ENCODE measurements at regions not wholly inside any gene's neighbourhood (a gene's known extent, or its start where the extent isn't known, plus 50 kb on each side); places are given as distances from the start of the nearest gene placed in this dataset.

DNA sequence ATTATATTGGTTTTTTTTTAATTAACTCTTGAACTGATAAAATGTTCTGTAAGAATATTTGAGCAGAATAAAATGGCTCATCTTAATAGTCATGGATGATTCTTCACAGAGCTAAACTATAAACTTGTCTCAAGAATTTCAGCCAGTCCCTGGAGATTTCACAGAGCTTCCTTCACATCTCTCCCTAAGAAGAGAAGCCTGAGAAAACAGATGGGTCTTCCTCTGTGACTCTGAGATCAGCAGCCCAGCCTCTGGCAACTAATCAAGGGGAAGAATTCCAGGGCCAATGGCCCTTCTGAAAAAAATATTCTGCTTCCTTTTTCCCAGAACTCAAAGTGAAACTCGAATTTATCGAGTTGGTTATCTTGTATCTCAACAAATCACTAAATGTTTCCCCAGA, 122.2 kb upstream of the ITGA1 start:
- POLR2A ChIA-PET = no interaction called here
- CTCF ChIA-PET = no interaction called here

DNA sequence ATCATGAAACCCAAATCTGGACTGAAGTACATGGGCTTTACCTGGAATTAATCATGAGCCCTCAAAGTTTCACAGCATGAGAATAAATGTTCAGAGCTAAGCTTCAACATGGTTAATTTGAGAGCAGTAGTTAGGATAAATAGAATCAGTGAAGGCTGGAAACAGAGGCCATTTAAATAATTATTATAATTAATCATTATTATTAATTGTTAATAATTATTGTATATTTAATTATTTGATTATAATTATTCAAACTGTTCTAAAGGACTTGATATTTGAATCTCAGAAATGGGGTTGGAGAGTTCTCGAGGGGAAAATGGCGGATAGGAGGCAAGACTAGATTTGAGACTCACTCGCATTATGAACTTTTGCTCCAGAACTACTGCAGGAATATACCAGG, 119.6 kb upstream of the ITGA1 start:
- POLR2A ChIA-PET = no interaction called here
- CTCF ChIA-PET = no interaction called here

DNA sequence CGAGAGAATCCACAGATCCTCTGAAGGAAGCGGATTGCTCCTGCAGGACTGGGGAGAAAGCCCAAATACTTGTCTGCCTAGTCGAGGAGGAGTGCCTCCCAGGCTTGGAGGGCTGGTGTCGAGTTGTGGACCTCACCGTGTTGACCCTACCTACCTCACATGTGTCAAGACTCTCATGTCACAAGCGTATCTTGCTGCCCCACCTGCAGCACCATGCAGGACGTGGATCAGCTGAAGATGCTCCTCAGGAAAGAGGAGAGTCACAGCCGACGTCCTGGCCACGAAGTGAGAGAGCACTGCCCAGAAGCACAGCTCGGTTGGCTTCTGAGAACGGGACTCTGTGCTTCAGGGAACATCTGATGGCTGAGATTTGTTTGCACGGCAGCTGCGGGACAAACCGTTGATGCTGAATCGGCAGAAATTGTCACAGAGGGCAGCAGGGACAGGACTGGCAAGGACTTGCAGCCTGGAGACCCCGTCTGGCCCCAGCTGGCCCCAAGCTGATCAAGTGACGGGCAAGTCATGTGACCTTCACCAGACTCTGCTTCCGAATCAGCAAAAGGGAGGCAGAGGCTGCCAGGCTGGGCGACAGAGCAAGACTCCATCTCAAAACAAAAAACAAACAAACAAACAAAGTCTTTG, 119.1 kb upstream of the ITGA1 start:
- ChIA-PET CTCF (no interaction called here), POLR2A (no interaction called here)

DNA sequence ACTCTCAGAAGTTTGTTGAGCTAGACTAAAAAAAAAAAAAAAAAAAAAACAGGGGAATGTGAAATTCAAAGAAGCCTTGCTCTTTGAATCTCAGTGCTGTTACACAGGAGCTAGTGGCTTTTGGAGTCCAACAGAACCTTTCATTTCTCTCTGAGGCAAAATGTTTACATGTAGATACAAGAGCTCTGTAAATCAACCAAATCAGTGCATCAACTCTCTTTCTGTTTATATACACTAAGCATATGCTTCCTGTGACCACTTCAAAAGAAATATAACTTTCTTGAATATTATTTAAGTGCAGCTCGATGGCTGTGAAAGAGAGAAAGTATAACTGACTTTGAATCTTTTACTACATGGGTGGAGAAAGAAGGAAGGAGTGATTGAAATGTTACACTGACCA, 115.3 kb upstream of the ITGA1 start:
- CTCF ChIA-PET = no interaction called here
- POLR2A ChIA-PET = no interaction called here

DNA sequence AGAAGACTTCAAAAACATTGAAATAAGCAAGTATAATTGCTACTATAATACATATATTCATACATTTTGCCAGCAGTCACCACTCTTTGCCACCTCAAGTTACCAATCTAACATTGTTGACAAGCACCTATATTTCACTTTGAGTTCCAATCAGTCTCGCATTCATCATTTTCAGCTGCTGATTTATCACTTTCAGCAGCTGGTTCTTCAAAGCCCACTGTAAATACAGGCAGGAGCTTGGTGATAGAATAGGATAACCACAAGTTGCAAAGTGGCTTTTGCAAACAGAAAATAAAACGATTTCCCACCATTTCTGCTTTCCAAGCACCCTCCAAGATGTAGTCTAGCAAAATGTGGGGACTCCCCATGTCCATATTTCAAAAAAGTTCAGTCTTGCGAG, 114.2 kb upstream of the ITGA1 start:
- CTCF ChIA-PET = no interaction called here
- POLR2A ChIA-PET = no interaction called here

DNA sequence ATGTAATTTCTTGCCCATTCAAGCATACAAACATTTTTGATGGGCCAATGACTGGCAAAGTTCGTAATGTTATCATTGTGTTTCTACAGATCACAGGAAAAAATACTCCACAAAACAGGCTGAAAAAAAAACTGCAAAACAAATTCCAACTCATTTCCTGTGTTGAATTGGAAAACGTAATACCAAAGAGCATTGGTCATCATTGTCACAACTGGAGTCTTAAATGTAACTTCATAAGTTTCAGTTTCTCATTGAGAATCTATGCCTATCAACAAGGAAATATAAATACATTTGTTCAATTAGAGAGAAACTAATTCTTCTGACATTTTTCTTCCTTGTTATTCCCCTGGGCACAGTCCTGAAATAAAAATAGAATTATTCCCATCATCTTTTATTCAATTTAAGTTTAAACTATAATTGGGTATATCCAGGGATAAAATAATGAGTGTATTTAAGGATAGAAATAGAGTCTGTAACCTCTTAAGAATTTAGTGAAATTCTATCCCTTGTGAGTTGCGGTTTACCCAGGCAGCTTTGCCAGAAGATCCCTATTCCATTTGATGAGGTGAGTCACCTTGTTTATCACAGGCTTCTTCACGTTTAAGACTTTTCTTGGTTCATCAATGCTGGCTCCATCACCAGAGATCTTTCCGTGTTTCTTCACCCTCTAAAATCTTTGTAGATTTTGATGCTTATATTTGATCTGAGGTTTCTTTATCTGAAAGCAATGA, 112.7 kb upstream of the ITGA1 start:
- ChIA-PET POLR2A (no interaction called here), CTCF (no interaction called here)

DNA sequence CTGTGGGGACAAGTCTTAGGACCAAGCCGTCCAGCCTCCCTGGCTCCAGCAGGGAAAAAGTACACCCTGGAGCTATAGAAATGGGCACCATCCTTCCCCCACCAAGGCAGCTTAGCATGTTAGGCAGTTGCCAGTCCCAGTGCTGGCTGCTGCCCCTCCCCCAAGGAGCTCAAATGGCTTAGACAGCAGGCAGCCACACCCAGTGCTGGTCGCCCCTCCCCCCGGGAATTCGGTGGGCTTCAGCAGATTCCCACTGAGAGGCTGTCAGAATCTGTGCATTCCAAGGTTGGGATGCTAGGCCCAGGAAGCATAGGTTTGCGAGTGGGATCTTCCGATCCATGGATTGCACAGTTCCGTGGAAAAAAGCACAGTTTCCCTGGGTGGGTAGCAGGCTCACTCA, 105.2 kb upstream of the ITGA1 start:
- POLR2A ChIA-PET = no interaction called here
- CTCF ChIA-PET = no interaction called here

DNA sequence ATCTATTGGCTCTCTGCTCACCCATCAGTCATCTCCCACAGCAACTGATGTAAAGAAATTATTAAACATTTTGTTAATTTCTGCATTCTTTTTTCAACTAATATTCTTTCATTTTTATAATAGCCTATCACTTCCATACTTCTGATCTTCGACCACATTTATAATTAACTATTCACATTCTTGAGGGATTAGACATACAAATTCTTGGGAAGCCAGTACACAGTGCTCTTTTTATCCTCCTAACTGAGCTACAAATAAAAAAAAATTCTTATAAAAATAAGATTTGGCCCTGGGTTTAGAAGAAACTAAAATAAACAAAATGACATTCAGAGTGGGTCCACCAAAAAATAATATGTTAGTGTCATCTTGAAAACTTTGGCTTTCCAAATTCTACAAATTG, 103.7 kb upstream of the ITGA1 start:
- ChIA-PET POLR2A (no interaction called here), CTCF (no interaction called here)

DNA sequence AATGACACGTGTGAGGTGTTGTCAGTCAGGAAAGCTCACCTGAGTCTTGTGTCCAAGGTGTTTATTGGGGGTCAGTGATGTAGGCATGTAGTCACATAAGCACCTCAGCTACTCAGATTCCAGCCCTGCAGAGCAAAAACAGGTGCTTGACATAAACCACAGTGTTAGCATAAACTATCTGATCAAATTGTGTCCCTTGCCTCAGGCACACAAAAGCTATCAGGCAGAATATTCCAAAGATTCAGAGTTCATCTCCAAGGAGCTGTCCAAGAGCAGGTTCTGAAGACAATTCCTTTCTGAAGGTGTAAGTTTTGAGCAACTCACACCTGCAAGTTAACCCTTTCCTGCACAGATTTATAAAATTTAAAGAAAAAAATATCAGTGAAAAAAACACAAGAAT, 102.2 kb upstream of the ITGA1 start:
- CTCF ChIA-PET = no interaction called here
- POLR2A ChIA-PET = no interaction called here

DNA sequence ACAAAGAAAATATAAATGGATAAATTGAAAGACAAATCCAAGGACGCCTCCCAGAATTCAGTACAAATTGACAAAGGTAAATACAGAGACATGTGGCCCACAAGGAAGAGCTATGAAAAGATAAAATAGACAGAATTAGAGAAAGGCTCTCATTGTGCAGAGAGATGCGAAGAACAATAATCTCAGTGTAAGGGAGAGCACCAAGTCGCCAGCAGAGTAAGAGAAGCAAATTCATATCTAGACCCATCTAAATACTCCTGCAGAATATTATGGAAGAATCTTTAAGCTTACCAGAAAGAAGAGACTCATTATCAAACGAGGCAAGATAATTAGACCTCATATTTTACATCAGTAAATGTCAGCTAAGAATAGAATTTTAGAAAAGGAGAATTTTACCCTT, 101.7 kb upstream of the ITGA1 start:
- POLR2A ChIA-PET = no interaction called here
- CTCF ChIA-PET = no interaction called here

DNA sequence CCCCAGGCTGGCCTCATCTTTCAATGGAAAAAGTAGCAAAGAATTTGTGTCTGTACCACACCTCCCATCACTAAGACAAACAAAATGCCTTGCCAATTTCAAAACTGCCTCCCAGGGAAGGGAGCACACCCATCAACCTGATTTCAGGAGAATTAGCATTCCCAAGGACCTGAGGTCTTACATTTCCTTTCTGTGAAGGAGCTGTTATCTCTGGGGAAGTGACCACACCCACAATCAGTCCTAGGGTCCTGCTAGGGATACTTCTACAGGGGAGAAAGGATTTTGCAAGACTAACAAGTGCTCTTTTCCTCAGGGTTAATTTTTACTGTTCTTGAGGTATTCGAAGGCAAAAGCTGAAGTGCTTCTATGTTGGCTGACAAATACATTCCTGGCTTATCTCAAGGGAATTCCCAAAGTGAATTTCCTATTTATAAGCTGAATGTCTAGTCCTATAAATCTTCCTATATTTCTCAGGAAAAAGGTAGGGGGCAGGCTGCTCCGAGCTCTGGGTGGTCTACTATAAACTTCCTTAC, 97.4 kb upstream of the ITGA1 start:
- CTCF ChIA-PET = no interaction called here

DNA sequence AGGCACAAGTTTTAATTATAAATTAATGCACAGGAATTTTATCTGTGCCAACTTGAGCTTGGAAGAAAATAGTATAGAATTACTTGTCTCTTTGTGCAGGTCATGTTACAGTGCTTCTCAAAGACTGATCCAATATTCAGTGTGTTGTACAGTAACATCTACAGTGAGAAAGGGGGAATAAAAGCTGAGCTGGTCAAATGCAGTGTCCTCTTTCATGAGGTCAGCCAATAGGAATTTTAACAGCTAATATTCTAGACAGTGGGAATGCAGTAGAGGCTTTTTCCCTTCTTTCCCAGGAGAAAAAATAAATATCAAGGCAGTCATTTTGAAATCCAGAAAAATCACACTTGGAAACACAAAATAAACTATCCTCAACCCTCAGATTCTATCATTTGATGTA, 95.7 kb upstream of the ITGA1 start:
- CTCF ChIA-PET = no interaction called here
- POLR2A ChIA-PET = no interaction called here

More for the DNA sequence above, 97.4 kb upstream of the ITGA1 start:
- POLR2A ChIA-PET = no interaction called here

DNA sequence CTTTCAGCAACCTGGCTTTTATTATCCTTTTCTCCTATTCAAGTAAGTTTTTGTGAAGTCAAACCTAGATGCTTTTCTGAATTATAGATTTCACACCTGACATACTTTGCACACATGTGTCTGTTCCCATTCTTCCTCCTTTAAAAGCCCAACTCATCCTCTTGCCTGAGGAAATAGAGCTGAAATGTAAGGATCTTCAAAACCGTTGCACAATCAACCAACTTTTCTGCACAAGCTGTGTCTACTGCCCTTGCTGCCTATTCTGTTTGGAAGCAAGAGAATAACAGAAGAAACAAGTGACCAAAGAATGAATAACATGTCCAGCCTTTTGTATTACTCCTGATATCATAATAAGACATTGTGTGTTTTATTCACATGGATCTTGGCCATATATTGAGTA, 95.1 kb upstream of the ITGA1 start:
- POLR2A ChIA-PET = no interaction called here
- CTCF ChIA-PET = interaction anchor here (0.8 to 1.6 kb wide), 2 partner anchors 107 to 256 kb away, joined by 3 to 4 read pairs; no protein-coding TSS in a partner anchor

DNA sequence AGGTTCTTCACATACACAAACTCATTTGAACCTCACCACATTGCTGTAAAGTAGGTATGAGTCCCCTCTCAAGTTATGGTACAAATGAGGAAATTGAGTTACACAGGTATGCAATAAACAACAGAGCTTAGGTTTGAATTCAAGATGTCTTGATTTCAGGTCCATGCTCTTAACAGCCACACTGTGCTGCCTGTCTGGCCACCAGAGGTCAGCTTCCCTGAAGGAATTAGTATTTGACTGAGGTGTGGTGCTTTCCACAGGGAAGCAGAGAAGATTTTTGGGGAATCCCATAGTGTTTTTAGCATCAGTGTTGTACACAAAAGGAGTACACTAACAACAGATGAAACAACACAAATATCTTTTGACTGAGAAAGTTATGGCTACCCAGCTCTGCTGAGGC, 94.4 kb upstream of the ITGA1 start:
- CTCF ChIA-PET = interaction anchor here (0.8 to 1.6 kb wide), 2 partner anchors 106 to 256 kb away, joined by 3 to 4 read pairs; no protein-coding TSS in a partner anchor
- POLR2A ChIA-PET = no interaction called here

DNA sequence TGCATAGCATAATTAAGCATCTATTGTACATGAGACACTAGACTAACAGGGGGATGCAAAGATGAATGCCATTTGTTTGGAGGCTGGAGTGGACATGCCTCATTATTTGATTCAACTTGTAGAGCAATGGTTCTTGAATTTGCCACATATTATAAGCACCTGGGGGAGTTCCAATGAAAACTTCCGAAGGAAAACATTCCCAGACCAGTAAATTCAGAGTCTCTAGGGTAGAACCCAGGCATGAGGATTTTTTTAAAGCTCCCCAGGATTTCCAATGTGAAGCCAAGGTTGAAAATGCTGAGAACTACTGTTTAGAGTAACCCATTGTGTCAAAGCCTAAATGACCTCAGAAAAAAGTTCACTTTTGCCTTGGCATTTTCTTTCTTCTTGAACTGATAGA, 93.9 kb upstream of the ITGA1 start:
- CTCF ChIA-PET = interaction anchor here (1.6 kb wide), 1 partner anchor 255 kb away, joined by 4 read pairs; no protein-coding TSS in a partner anchor
- POLR2A ChIA-PET = no interaction called here

DNA sequence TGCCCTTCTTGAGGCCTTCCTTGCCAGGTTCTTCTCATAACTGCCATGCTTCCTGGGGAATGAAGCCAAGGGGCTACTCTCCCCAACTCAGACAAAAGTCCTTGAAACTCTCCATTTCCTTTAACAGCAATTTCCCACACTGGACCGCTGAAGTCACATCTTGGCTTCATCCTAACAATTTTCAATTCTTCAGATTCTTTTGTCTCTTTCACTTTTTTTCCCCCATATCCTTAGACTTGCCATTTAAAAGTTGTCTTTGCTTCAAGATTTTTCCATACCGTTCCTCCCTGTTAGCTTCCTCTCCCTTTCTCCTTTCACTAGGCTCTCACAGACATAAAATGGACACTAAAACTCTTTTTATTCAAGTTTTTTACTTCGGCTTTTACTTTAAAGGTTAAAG, 93.1 kb upstream of the ITGA1 start:
- POLR2A ChIA-PET = no interaction called here
- CTCF ChIA-PET = no interaction called here

DNA sequence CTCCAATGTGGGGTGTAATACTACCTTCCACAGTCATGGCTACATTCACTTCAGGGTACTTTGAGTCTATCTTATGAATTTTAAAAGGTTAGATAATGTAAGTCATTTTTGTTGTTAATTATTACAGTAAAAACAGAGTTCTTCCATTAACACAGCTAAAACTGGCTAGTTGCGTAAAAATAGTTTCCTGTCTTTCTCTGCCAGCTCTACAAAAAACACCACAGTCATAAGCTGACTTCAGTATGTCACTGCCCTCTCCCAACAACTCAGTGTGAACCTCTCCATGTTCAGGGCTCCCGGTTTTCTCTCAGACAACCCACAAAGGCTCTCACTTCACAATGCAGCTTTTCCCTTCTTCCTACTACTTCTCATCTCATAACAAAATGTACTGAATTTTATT, 84.8 kb upstream of the ITGA1 start:
- CTCF ChIA-PET = no interaction called here
- POLR2A ChIA-PET = no interaction called here

DNA sequence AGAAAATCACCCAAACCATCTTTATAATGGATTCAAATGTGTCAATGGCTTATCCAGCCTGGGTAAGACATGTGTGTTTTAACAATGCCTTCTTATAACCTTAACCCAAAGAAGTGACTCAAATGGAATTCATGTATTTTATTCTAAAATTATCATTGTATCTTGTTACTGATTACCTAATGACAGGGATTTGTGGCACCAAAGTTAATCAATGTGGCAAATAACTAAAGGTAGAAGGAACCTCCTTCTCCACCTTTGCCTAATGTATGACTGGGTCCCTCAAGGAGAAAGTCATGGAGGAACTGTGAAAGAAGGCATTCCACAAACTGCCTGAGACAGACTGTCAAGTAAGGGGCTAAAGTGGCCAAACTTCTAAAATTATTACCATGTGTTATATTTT, 84.4 kb upstream of the ITGA1 start:
- CTCF ChIA-PET = no interaction called here
- POLR2A ChIA-PET = no interaction called here

DNA sequence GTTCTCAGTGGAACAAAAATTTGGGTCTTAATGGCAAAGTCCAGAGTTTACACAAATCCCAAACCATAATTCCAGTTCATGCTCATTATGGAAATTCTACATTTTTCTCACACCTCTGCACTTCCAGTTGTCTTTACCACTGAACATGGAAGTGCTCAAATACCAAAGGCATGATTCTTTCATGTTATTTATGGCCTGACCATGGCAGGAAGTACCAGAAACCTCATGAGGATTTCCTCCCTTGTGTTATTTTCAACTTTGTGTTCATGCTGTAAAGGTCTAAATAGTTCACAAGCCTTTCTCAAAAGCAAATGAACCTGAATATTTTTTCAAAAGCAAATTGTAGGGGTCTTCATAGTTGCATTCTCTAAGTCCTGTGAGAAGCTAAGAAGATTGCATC, 82.0 kb upstream of the ITGA1 start:
- POLR2A ChIA-PET = interaction anchor here (0.5 kb wide), 1 partner anchor 65 kb away, joined by 5 read pairs; no protein-coding TSS in a partner anchor
- CTCF ChIA-PET = no interaction called here

DNA sequence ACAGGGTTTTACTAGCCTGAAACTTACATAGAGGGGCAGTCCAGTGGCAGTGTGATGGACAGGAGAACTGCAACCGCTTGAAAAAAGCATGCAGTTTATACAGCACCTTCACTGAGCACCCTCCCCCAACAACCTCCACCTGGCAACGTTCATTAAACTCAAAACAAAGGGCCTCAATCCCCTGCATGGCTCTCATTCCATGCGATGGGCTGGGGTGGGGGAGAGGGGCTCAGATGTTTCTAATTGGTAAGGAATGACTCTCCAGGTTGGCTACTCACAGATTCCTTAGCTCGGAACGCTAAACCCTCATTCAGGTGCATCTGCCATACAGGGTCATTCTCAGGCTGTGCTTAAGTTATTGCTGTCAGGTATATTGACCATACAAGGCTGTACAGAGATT, 80.9 kb upstream of the ITGA1 start:
- CTCF ChIA-PET = interaction anchor here (1.1 kb wide), 1 partner anchor 104 kb away, joined by 3 read pairs; no protein-coding TSS in a partner anchor
- POLR2A ChIA-PET = no interaction called here

DNA sequence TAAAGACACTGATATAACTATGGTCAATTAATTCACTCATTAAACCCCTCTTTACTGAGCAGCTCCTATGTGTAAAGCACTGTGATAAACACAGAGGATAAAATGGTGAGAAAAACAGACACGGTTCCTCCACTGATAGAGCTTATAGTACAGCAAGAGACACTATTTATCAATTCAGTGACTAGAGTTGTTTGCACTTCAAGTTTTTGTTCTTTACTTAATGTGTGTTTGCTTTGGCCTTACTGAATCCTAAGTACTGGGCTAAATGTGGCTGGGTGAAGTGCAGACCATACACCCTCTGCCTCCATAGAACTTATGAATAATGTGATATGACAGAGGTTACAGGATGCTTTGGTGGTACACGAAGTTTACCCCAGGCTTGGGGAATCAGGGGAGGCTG, 80.1 kb upstream of the ITGA1 start:
- ChIA-PET POLR2A (no interaction called here), CTCF (interaction anchor here (1.1 kb wide), 1 partner anchor 103 kb away, joined by 3 read pairs; no protein-coding TSS in a partner anchor)

DNA sequence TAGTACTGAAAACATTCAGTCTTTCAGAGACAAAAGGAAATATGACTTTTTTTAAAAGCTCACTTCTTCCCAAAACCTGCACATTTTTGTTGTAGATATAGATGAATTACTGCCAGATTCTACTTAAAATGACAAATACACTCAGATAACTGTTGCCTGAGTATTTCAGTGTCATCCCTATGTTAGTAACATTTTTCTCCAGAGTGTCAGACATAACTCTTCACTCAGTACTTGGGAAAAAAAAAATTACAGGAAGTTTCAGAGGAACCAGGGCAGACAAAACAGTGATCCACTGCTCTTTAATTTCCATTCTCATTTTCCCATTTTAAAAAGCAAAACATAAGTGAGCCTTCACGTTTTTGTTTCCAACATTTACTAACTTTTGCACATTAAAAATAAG, 79.3 kb upstream of the ITGA1 start:
- CTCF ChIA-PET = no interaction called here

More for the DNA sequence above, 79.3 kb upstream of the ITGA1 start:
- POLR2A ChIA-PET = no interaction called here

Measured in activated CD8-positive, alpha-beta memory T cell treated with anti-CD3 and anti-CD28 coated beads for 36 hours (primary cell).